Right lung (tissue), 2 donors: ENCODE measurements at regions not wholly inside any gene's neighbourhood (a gene's known extent, or its start where the extent isn't known, plus 50 kb on each side); places are given as distances from the start of the nearest gene placed in this dataset.
"Not testable (repeated sequence)": the region's sequence is repeated elsewhere in the genome, so short reads cannot be mapped to it uniquely, and the experiment has no call there.

Experiments used
- DNase-seq, 2 donors: peaks; one replicate each; pipeline ENCODE4 v3.0.0-alpha.2; 2013

DNA sequence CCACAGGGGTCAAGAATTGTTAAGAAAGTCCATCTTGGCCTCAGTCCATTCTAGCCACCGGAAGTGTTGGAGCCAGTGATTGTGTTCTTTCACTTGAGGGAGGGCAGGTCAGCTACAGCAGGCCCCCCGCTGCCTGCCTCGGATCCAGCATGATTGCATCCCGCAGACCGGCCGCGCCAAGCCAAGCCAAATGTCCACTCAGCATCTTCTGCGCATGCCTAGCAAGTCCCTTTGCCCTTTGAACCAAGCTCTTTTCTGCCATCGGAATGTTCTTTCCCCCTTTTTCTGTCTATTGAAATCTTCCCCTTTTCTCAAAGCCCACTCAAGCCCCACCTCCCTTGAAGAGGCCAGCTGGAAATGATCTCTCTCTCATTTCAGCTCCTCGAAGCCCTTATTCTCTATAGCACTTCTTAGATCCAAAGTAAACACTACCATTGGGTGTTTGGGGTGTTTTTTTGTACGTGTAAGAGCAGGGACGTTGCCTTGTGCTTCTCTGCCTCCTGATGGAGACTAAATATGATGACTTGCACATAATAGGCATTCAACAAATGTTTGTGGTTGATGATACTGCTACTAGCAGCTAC lies 147.8 kb upstream of the BCOR start:
- peak; percentile 64 to 74 for DNase-seq

DNA sequence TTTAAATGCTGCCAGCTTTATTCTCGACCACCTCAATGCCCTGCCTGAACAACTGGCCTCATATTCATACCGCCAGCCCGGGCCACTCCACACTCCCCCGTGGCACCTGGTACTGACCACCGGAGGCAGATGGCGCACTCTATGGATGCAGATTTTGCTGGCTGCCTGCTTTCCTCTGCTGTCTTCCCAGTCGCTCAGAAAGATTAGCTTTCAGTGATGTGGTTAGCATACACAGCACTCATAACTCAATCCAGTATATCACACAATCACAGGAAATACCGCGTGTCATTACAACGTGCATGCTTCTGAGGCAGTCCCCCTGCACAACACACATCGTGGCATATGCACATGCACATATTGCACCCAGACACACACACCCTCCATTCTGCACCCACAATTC lies 147.2 kb upstream of the BCOR start:
- DNase-seq = peak in 1 of 2 donors; percentile 45

DNA sequence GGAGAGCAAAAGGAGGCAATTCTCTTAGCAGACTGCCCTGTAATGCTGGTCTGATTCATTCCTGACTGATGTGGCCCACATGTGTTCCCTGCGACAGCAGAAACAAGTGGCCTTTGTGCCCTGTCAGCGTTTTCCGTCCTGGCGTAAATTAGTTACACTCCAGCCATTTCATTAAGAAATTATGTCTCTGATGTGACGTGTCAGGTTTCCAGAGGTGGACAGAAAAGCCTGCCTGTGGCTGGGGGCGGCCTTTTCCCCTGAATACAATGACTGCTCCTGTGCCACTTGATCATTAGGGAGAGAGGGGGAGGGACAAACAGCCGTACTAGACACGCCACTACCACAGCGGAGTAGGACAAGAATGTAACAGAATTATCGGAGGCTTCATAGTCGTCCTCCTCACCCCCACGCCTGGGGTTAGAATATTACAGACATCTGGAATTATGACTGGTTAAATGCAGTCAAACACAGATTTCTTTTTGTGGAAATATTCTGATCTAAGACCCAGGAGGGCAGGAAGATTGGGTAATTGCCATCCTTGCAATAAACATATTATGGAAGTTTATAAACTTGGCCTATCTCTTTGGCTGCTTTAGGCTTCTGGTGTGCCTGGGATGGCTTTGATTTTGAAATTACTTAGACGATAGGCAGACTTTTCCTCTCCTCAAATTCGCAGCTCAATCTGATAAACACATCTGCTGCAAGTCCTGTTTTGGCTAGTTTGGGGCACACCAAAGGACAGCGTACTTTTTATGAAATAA lies 146.2 kb upstream of the BCOR start:
- DNase-seq = peak in 1 of 2 donors; percentile 30

DNA sequence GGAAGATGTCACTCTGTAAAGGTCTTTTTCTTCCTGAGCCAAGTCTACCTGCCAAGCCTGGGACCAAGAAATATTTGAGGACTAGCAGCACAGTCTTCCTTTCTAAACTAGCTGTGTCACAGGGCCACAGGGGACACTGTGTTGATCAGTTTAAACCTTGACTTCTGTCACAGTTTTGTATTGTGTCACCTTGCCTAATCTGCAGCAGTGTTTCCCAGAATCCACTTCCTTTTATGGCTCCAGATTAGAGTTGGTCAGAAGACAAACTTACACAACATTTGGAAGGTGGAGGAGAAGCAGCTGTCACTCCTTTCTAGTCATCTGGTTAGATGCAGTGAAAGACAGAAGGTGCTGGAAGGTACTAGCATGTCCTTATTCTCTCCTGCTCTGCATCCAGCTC lies 143.1 kb upstream of the BCOR start:
- DNase-seq = no peak

DNA sequence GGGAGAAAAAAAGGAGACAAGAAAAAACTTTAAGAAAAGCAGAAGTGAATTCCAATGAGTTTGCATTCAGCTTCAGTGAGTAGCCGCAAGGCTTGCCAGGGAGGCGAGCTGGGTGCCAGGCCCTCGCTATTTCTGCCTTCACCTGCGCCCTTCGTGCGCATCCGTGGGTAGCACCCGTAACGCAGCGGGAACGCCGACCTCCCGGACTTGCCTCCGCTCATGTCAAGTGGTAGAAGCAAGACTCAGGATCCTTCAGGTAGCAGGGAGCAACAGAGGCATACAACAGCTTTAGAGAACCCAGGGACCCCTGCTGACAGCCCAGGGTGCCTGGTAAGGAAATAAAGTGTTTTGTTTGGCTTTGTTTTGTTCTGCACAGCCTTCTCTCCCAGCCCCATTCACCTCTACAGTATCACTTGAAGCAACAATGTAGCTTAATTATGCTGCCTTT lies 140.0 kb upstream of the BCOR start:
- no peak for DNase-seq

DNA sequence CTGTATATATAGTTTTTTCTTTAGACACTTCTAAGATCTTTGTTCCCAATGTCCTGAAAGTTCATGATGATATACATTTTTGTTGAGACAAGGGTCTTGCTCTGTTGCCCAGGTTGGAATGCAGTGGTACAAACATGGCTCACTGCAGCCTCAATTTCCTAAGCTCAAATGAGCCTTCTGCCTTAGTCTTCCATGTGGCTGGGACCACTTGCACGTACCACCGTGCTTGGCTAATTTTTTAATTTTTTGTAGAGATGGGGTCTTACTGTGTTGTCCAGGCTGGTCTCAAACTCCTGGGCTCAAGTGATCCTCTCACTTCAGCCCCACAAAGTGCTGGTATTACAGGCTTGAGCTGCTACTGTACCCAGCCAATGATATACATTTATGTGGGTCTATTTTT lies 132.9 kb upstream of the BCOR start:
- no peak for DNase-seq

DNA sequence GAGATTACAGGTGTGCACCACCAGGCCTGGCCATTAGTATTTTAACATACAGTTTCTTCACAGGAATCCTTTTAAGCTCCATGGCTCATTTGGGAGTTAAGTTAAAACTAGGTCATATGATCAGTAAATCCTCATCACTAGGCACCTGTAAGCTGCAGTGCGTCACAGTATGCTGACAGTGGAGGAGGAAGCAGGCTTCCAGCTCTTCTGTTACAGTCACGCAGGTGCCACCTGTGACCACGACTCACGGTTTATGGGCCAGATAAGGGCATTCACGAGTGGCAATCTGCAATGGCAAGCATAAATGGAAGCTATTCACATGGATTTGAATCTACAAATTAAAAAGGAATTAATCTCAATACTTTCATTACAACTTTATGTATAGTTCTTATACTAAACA lies 129.4 kb upstream of the BCOR start:
- no peak for DNase-seq

DNA sequence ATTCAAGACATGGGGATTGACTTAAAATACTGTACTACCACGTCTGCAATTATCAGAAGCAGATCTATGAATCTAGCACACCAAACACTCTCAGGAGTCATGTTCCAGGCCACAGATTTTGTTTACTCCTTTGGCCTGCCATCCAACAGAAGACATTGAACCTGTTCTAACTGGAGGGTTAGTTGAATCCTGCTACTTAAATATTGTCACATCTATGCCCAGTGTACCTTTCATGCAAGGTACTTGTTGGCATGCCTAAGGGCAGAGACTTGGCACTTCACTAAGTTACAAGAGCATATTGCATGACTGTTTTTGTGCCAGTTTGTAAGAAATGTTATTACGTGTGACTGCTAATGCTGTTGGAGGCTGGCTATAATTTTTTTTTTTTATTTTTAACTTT lies 126.9 kb upstream of the BCOR start:
- no peak for DNase-seq

DNA sequence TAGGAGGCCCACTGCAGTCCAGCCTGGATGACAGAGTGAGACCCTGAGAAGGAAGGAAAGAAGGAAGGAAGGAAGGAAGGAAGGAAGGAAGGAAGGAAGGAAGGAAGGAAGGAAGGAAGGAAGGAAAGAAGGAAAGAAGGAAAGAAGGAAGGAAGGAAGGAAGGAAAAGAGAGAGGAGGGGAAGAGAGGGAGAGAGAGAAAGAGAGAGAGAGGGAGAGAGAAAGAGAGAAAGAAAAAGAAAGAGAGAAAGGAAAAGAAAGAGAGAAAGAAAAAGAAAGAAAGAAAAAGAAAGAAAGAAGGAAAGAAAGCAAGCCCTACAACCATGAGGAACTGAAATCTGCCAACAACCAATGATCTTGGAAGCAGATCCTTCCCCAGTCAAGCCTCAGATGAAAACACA lies 124.9 kb upstream of the BCOR start:
- not testable (repeated sequence) for DNase-seq

DNA sequence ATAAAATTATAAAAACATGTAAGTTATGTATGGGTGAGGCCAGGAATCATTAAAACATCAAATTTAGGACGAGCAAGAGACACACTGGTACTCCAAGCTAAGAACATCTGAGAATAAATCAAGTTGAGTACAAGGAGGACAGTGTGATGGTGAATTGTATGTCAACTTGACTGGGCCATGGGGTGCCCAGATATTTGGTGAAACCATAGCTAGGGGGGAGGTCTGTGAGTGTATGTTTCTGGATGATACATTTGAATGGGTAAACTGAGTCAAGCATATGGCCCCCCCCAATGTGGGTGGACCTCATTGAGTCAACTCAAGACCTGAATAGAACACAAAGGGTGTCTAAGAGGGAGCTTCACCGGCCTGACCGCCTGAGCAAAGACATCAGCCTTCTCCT lies 115.3 kb upstream of the BCOR start:
- DNase-seq = no peak

DNA sequence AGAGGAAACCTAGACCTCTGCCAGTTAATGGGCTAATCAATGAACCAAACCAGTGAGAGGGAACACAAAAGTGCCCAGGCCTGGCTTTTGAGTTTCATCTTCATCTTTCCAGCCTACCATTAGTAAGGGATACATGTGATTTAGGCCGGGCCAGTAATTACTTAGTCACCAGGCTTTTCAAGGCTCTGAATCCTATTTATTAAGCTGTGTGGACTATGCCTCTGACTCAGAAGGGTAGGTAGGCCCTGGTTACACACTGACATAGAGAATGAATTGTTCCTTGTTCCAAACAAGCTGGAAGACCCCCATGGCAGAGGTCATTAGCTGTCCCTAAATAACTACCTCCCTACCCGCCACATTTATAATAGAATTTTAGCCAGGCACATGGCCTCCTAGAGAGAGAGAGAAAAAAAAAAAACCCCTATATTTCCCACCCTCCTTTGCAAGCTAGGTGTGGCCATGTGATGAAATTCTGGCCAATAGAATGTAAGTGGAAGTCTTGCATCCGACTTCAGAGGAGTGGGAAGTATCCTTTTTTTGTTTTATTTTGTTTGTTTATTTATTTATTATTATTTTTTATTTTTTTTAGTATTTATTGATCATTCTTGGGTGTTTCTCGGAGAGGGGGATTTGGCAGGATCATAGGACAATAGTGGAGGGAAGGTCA lies 112.3 kb upstream of the BCOR start:
- no peak for DNase-seq

DNA sequence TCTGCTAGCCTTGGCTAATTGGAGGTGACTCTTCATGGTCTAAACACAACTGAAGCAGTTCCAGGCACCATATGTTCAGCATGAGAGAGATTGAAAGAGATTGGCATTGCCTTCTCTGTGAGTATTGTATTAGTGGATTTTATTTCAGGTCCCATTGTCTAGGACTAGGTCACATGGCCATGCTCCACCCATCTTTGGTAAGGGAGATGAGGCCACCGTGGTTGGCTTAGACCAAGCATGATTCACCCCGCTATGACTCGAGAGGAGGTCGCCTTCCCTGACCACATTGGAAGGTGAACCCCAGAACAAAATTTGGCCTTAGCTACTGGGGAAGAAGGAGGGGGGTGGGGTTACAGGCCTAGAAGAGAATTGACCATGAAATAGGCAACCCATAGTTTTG lies 109.9 kb upstream of the BCOR start:
- DNase-seq = no peak

DNA sequence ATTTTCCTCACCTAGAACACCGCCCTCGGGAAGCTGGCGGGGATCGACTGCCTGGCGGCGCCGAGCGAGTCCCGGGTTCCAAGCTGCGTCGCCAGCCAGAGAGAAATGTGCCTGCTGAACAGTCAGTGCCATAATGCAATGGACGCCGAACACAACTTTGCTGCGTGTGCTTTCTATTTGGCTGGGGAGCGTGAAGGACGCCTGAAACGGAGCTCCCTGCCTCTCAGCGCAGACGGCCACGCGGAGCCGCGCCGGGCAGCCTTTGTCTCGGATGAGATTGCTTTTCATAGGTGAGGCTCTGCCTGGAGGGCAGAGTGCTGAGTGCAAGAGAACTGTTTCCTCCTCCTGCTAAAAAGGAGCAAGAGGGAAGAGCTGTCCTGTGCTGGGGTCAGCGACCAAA lies 107.7 kb upstream of the BCOR start:
- DNase-seq = no peak

DNA sequence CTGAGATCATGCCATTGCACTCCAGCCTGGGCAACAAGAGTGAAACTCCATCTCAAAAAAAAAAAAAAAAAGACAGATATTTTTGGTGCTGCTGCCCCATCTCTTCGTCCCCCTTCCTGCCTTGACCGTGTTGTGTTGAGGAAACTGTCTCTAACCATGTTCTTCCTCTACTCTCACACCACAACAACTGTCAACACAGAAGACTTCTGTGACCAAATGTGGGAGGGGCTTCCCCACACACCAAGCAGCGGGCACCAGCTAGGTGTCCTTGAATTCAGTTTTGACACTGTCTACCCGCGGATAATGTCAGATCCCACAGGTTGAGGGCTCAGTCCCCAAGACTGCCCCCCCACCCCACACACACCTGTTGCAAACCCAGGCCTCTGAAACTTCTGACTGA lies 104.7 kb upstream of the BCOR start:
- no peak for DNase-seq

DNA sequence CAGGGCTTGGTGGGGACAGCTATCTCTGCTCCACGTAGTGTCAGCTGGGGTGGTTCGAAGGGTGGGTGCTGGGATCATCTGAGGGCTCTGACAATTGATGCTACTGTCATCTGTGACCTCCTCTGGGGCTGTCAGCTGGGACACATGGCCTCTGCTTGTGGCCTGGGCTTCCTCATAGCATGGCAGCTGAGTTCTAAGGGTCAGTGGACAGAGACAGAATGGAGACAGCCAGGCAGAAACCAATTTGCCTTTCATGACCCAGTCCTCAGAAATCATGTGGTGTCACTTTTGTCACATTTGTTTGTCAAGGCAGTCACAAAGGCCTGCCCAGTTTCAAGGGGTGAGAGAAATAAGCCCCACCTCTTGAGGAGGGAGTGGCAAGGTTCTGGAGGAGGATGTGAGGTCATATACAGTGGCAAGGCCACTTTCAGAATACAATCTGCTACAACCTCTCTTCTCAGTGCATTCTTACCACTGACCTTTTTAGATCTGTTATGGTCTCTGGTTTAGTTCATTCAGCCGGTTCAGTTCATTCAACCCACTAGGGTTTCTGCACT lies 103.6 kb upstream of the BCOR start:
- DNase-seq = no peak

DNA sequence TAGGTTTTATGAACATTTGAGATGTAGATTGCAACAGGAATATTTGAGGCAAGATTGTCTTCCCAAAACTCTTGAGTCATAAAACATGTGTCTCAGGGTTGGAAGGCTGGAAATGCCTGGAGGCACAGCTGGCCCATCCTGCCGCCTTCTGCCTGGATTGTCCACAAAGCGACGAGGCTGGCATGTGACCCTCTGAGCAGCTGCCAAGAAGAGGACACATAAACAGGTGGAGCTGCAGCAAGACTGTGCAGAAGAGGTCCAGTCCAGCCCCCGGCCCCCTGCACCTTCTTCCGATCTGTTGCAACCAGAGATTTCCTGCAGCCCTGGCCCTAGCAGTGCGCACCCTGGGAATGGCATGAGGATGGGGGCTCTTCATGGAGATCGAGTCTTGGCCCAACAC lies 101.9 kb upstream of the BCOR start:
- DNase-seq = no peak

DNA sequence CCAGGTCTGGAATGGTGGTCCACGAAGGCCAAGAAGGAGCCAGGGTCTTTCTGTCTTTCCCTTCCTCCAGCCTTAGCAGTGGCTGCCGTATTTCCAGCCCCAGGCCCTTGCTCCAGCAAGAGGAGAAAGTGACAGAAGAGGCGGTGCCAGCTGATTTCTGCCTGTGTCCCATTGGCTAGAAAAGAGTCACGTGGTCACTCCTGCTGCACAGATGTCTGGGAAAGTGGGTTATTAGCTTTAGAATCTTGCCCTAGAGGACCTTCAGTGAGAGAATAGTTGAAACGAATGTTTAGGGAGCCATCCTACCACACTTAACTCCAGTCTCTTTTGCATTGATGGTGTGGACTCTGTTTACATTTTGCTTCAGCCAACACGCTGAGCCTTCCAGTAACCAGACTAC lies 99.3 kb upstream of the BCOR start:
- DNase-seq = no peak

DNA sequence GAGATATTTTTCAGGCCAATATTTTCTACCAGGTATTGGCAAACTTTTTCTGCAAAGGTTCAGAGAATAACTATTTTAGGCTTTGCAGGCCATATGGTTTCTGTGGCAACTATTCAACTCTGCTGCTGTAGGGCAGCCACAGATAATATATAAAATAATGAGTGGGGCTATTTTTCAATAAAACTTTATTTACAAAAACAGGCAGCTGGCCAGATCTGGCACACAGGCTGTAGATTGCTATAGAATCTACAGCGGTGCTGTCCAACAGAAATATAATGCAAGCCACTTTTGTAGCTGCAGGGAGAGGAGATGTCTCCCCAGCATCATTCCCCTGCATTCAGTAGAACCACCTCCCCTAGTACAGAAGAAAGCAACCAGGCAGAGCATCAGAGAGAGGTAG lies 97.6 kb upstream of the BCOR start:
- DNase-seq = no peak

DNA sequence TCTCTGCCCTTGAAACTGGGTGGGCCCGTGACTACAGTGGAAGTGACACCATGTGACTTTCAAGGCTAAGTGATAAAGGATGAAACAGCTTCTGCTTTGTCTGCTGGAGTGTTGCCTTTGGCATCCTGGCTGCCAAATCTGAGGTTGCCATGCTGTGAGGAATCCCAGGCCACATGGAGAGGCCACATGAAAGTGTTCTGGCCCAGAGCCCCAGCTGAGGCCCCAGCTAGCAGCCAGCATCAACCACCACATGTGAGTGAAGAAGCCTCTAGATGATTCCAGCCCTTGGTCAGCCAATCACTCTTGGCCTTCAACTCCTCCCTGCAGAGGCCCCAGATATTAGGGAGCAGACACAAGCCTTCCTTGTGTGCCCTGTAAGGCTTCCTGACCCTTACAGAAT lies 94.4 kb upstream of the BCOR start:
- no peak for DNase-seq

DNA sequence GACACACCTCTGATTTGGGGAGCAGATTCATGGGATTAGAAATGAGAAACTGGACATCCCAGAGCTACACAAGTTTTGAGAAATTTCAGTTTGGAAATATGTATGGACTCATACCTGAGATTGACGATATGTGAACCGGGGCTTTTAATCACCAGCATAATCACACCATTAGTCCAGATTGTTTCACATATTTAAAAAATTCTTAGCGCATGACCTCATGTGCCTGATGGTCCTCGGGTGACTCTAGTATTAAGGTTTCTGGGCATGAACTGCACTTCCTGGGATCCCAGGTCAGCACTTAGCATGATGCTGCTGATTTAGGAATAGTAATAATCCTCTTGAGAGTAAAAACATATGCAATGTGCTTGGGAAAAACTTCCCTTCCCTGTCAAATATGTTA lies 91.9 kb upstream of the BCOR start:
- DNase-seq = no peak

DNA sequence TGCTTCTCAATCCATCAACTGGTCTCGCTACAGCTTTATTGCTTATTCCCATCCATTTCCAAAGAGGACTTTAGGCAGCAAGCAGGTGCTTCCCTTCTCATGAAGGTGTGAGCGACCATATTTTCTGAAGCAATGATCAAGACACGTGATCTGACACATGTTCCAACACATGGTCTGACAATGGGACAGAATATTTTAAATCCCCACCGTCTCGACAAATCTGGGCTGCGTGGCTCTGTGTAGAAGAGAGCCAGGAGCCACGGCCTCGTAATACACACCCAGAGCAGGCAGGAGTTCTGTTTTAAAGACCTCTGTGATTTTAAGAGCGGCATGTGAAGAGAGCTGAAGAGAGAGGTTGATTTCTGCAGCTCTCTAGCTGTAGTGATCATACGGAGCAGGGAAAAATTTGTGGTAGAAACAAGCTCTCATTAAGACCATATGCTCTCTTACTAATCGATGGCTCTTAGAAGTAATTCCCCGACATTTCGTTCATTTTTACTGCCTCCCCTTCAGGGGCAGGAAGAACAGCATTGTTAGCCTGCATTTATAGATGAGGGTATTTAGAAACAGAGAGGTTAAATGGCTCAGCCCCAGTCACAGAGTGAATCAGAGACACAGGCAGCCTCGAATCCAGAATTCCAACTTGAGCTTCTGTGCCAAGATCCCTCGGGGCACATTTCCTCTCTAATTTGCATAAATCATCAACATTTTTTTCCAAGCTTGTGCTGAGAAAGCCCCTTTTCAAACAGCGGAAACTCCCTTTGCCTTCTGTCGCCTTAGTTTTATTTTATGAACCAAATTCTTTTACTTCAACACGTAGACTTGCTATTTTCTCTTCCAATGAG lies 91.0 kb upstream of the BCOR start:
- no peak for DNase-seq

DNA sequence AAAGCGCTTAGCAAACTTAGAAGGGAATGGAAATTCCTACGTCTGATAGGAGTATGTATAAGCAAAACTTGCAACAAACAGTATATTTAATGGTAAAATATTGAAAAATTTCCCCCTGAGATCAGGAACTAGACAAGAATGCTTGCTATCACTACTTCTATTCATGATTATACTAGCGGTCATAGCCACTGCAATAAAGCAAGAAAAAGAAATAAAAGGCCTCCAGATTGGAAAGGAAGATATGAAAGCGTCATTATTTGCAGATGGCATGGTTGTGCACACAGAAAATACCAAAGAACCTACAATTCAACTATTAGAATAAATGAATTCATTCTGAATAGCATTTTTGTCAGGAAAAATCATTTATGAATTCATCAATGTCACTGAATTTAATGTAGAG lies 87.2 kb upstream of the BCOR start:
- no peak for DNase-seq
